LNCaP clone FGC (cell line): ENCODE measurements at regions not wholly inside any gene's neighbourhood (a gene's known extent, or its start where the extent isn't known, plus 50 kb on each side); places are given as distances from the start of the nearest gene placed in this dataset.

ENCODE experiments used
- DNase-seq: peaks from one replicate; pipeline ENCODE4 v3.0.0-alpha.2; 2011; ENCODE audit warnings: low read depth
- H3K4me3 ChIP-seq: 2 replicates; pipeline ENCODE4 v1.5.1; 2011; ENCODE audit warnings: mild to moderate bottlenecking, low read depth, low read length, control low read depth
- CTCF ChIP-seq: IDR thresholded peaks from 2 replicates; pipeline ENCODE4 v1.5.1; 2012; ENCODE audit warnings: mild to moderate bottlenecking; ENCODE audit not compliant: control insufficient read depth, insufficient read depth; ENCODE audit errors: extremely low read depth

- no peak for TF ChIP-seq CTCF
- no peak for DNase-seq
- H3K4me3 ChIP-seq = no peak overlapping the region
Observed at GRCh38 chr7:131013716-131014115, 279.7 kb upstream of the KLF14 start.

DNA sequence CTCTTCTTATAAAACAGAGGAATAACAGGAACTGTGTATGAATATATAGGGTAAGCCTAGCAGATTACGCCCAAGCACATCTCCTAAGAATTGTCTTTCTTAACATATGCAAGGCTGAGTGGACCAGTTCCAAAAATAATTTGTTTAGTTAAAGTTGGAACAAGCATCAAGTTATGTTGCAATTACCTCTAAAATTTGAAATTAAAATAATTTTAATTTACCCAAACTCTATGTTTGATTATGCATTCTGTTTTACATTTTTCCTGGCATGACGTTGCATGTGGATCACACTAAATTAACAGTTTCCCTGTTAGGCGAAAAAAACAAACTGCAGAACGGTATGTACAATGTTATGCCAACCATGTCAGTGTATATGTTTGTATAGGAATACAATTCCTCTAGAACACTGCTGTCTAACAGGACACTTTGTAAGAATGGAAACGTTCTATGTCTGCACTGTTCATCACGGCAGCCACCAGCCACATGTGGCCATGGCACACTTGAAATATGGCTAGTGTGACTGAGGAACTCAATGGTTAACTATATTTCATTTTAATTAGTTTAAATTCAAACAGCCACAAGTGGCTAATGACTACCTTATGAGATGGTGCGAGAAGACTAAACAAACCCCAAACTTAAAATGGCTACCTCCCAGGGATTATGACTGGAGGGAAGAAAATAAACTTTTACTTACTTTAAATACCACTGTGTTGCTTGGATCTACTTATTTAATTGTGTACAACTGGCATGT is 281.1 kb upstream of the KLF14 start:
- H3K4me3 ChIP-seq = no peak overlapping the region
- DNase-seq = no peak
- no peak for TF ChIP-seq CTCF

GRCh38 chr7:131015657-131015958 is 281.6 kb upstream of the KLF14 start:
- TF ChIP-seq CTCF = no peak
- DNase-seq = no peak
- H3K4me3 ChIP-seq = no peak overlapping the region

GRCh38 chr7:131016230-131016629 is 282.2 kb upstream of the KLF14 start:
- no peak overlapping the region for H3K4me3 ChIP-seq
- no peak for TF ChIP-seq CTCF
- no peak for DNase-seq

DNA sequence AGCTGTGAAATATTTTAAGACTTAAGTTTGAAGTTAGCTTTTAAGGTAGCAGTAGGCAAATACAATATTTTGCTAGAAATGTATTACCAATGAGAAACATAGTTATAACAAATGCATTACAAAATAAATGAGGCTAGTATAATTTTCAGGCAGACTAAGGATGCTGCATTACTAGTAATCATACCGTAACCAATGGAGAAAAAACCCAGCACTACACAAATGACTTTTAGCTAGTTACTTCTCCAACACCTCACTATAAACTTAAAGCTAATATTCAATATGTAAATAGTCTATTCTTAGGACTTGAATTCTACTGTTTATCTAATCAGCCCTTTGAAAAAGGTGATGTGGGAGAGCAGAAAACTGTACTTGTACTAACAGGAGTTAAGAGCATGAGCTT is 285.3 kb upstream of the KLF14 start:
- TF ChIP-seq CTCF = no peak
- H3K4me3 ChIP-seq = no peak overlapping the region
- DNase-seq = no peak

- no peak for TF ChIP-seq CTCF
- no peak overlapping the region for H3K4me3 ChIP-seq
- DNase-seq = no peak
Observed at GRCh38 chr7:131020759-131021261, 286.8 kb upstream of the KLF14 start.

- TF ChIP-seq CTCF = no peak
- no peak overlapping the region for H3K4me3 ChIP-seq
- DNase-seq = no peak
Observed at GRCh38 chr7:131021460-131021859, 287.5 kb upstream of the KLF14 start.
